Ishikawa (cell line): ENCODE measurements at regions not wholly inside any gene's neighbourhood (a gene's known extent, or its start where the extent isn't known, plus 50 kb on each side); places are given as distances from the start of the nearest gene placed in this dataset.

ENCODE experiments used
- CREB1 ChIP-seq: IDR thresholded peaks from 2 replicates; pipeline ENCODE4 v1.6.1; 2012; ENCODE audit warnings: low read depth
- EP300 ChIP-seq: IDR thresholded peaks from 2 replicates; pipeline ENCODE4 v1.6.1; 2012; ENCODE audit warnings: borderline replicate concordance
- FOXM1 ChIP-seq: IDR thresholded peaks from 2 replicates; pipeline ENCODE4 v1.6.1; 2012; ENCODE audit warnings: low read depth, borderline replicate concordance
- RAD21 ChIP-seq: IDR thresholded peaks from 2 replicates; pipeline ENCODE4 v1.6.1; 2012; ENCODE audit warnings: low read depth
- TAF1 ChIP-seq: IDR thresholded peaks from 2 replicates; pipeline ENCODE4 v1.6.1; 2012; ENCODE audit warnings: low read depth, mild to moderate bottlenecking
- TEAD4 ChIP-seq: IDR thresholded peaks from 2 replicates; pipeline ENCODE4 v1.6.1; 2012
- ZBTB7A ChIP-seq: IDR thresholded peaks from 2 replicates; pipeline ENCODE4 v1.6.1; 2012; ENCODE audit warnings: low read depth
- TF ChIP-seq, protein P1 (sequence below): IDR thresholded peaks from 2 replicates; pipeline ENCODE4 v1.6.1; 2012; ENCODE audit warnings: low read depth, mild to moderate bottlenecking
- TF ChIP-seq, protein P2 (sequence below): IDR thresholded peaks from 2 replicates; pipeline ENCODE4 v1.6.1; 2012

DNA sequence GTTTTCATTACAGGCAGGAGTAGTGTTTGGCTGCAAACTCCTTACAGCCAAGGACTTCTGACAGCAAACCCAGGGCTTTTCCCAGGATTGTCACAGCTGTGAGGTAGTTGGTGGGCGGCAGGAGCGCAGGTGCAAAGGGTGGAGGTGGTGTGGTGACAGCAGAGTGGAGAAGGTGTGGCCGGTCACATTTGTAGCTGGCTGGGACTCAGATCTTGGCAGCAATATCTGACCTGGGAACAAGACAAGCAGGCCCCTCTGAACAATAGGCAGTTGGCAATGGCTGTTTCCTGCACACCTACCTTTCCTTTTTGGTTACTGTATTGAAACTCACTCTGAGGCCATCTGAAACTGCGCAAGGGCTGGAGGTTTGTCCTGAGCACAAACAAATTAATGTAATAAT, 327.3 kb downstream of the COG6 start:
- TF ChIP-seq RAD21 (no peak), EP300 (no peak), TEAD4 (no peak), TAF1 (no peak), CREB1 (no peak), FOXM1 (no peak), ZBTB7A (no peak)
- TF ChIP-seq, protein P1, sequence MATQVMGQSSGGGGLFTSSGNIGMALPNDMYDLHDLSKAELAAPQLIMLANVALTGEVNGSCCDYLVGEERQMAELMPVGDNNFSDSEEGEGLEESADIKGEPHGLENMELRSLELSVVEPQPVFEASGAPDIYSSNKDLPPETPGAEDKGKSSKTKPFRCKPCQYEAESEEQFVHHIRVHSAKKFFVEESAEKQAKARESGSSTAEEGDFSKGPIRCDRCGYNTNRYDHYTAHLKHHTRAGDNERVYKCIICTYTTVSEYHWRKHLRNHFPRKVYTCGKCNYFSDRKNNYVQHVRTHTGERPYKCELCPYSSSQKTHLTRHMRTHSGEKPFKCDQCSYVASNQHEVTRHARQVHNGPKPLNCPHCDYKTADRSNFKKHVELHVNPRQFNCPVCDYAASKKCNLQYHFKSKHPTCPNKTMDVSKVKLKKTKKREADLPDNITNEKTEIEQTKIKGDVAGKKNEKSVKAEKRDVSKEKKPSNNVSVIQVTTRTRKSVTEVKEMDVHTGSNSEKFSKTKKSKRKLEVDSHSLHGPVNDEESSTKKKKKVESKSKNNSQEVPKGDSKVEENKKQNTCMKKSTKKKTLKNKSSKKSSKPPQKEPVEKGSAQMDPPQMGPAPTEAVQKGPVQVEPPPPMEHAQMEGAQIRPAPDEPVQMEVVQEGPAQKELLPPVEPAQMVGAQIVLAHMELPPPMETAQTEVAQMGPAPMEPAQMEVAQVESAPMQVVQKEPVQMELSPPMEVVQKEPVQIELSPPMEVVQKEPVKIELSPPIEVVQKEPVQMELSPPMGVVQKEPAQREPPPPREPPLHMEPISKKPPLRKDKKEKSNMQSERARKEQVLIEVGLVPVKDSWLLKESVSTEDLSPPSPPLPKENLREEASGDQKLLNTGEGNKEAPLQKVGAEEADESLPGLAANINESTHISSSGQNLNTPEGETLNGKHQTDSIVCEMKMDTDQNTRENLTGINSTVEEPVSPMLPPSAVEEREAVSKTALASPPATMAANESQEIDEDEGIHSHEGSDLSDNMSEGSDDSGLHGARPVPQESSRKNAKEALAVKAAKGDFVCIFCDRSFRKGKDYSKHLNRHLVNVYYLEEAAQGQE, result no peak
- TF ChIP-seq, protein P2, sequence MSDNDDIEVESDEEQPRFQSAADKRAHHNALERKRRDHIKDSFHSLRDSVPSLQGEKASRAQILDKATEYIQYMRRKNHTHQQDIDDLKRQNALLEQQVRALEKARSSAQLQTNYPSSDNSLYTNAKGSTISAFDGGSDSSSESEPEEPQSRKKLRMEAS, result no peak
